ENCODE measurements at regions not wholly inside any gene's neighbourhood (a gene's known extent, or its start where the extent isn't known, plus 50 kb on each side); places are given as distances from the start of the nearest gene placed in this dataset.

DNA sequence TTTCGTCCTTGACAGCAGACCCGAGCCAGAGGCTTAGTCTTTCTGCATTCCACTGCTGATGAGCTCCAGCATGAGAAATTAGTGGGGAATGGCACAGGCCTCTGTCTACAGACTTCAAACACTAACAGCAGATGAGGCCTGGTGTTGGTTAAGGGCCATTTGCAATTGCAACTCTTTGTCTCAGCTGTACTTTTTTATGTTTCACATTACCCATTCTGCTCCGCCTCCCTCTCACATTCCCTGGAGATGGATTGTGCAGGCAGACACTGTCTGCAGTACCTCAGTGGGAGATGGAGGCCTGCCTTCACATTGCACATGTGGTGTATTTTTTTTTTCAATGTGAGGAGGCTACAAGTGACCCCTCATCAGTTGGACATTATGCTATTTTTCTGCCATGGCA, 370.2 kb downstream of the DUSP10 start:
- DNase-seq (ENCODE audit: low spot score) = no peak

DNA sequence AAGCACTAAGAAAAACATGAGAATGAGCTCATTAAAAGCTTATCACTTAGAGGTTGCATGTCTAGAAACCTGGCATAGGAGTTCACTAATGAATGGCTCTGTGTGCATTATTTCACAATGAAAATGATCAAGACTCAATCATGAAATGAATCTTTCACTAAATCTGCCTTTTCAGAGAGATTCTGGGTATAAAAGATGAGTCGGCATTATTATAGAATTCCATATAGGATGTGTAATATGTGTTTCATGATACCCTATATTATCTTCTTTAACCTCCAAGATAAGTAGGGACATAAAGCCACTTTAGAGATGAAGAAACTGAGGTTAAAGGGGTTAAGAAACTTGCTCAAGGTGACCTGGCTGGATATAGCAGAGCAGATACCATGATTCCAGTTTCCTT, 368.1 kb downstream of the DUSP10 start:
- no peak for DNase-seq (ENCODE audit: low spot score)

GRCh38 chr1:221376286-221376685, 365.6 kb downstream of the DUSP10 start:
- no peak for DNase-seq (ENCODE audit: low spot score)

- peak; percentile 43 for DNase-seq (ENCODE audit: low spot score)
Observed at GRCh38 chr1:221381910-221382623, 359.8 kb downstream of the DUSP10 start.

- peak; percentile 75 for DNase-seq (ENCODE audit: low spot score)
Observed at GRCh38 chr1:221392453-221392852, 349.4 kb downstream of the DUSP10 start.

- peak; percentile 31 for DNase-seq (ENCODE audit: low spot score)
Observed at GRCh38 chr1:221394011-221394544, 347.8 kb downstream of the DUSP10 start.

GRCh38 chr1:221396526-221396925, 345.4 kb downstream of the DUSP10 start:
- no peak for DNase-seq (ENCODE audit: low spot score)

GRCh38 chr1:221397141-221397540, 344.7 kb downstream of the DUSP10 start:
- DNase-seq (ENCODE audit: low spot score) = no peak

- no peak for DNase-seq (ENCODE audit: low spot score)
Observed at GRCh38 chr1:221397606-221398005, 344.3 kb downstream of the DUSP10 start.

DNA sequence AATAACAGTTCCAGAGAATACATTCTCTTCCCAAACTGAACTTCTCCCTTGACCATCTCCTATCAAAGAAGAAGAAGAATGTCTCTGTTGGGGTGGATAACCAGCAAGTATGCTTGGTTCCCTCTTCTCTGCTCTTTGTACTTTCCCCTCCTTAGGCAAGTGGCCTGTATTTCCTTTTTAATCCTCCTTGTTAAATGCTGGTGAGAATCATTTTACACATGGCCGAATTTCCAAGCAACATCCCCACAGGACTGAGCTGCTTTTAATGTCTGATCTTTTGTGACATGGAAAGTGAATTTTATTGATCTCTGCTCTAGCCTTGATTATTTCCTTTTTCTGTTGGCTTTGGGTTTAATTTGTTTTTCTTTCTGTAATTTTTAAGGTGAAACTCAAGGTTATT, 336.7 kb downstream of the DUSP10 start:
- DNase-seq (ENCODE audit: low spot score) = no peak

GRCh38 chr1:221408117-221408803, 333.6 kb downstream of the DUSP10 start:
- no peak for DNase-seq (ENCODE audit: low spot score)

DNA sequence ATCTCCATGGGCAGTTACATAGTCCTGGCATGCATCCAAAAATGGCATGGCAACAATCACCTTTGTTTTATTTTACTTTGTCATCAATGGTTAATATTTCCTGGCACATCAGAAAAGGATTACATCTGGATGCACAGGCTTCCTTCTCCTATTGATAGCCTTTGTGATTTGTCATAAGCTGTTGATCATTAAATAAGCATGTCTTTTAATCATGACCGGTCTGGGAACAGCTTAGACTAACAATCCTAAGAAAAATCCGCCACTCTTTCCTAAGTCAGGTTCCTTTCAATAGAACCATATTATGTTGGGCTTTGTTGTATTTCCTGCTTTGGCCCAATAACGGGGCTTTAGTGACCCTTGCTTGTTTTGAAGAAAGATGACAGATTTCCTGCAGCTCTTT, 330.6 kb downstream of the DUSP10 start:
- DNase-seq (ENCODE audit: low spot score) = no peak

DNA sequence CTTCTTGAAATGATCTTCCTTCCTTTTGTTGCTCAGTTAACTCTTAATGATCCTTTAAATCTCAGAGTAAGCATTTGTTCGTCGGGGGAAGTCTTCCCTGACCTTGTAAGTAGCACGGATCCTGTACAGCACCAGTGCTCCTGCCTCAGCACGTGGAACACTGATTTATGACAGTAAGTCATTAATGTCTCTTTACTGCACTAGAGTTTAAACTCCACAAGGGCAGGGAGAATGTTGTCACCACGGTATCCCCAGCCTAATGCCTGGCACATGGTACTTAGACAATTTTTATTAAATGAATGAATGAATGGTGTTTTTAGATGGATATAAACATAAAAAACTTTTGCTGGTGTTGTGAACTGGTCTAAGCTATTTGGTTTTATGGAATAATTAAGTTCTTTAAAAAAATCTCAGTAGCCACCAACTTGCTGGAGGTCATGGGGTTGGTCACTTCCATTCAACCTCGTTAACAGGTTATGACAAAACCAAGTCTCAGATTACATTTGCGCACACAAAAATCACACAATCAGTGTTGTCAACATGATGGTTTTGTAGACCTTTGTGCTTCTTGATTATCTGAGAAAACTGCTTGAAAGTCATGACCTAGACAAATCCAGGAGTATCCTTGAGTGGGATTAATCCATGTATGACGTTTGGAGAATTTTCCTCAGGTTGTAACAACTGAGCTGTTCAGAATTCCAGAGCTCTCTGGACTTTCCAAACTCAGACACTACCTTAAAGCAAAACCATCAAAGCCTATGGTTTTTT, 326.9 kb downstream of the DUSP10 start:
- DNase-seq (ENCODE audit: low spot score) = no peak

DNA sequence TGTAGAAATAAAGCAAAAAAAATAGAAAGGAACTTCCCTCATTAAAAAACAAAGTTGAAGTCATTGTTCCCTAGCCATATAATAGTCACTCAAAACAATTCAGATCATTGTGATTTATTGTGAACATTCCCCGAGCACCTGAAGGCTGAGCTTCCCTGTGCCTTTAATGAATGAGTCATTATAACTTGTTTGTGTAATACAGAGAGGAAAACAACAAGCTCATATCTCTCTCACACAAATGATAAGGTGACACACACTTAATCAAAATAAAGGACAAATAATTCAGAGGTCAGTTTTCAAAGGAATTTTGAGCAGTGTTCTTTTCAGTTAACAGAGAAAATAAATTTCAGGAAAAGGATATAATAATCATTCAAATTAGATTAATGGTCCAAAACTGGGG, 326.2 kb downstream of the DUSP10 start:
- no peak for DNase-seq (ENCODE audit: low spot score)

DNA sequence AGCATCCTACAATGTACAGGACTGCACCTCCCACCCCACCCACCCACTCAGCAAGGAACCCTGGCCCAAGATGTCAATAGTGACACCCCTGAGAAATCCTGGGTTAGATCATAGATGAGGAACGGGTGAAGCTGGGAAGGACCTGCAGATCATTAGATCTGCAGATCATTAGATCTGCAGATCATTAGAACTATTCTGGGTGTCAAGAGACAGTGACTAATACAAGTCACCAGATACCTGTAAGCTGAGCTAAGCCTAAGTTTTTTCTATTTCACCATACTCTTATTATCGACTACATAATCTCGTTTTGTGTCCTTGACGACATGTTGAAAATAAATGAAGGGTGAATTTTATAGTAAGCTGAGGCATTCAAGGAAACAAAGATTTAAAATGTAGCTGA, 325.7 kb downstream of the DUSP10 start:
- no peak for DNase-seq (ENCODE audit: low spot score)

DNA sequence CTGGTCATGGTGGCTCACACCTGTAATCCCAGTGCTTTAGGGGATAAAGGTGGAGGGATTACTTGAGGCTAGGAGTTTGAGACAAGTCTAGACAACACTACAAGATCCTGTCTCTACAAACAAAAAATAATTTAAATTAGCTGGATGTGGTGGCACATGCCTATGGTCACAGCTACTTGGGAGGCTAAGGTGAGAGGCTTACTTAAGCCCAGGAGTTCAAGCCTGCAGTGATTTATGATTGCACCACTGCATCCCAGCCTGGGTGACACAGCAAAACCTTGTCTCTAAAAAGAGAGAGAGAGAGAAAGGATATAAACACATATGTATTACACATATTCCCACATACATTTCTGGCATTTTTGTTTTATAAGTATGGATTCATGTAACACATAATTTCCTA, 325.2 kb downstream of the DUSP10 start:
- no peak for DNase-seq (ENCODE audit: low spot score)

- DNase-seq (ENCODE audit: low spot score) = peak; percentile 51
Observed at GRCh38 chr1:221418346-221418745, 323.5 kb downstream of the DUSP10 start.

- DNase-seq (ENCODE audit: low spot score) = peak; percentile 78
Observed at GRCh38 chr1:221419513-221420095, 322.3 kb downstream of the DUSP10 start.

DNA sequence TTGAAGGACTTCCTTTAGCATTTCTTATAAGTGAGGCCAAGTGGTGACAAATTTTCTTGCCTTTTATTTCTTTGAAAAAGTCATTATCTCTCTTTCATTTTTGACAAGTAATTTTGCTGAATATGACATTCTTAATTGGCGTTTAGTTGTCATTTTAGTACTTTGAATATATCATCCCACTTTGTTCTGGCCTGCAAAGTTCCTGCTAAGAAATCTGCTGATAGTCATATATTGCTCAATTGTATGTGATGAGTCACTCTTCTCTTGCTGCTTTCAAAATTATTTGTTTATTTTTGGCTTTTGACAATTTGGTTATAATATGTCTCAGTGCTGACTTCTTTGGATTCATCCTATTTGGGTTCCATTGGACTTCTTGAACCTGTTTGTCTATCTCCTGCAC, 312.6 kb downstream of the DUSP10 start:
- no peak for DNase-seq (ENCODE audit: low spot score)

GRCh38 chr1:221430152-221430960, 311.5 kb downstream of the DUSP10 start:
- no peak for DNase-seq (ENCODE audit: low spot score)

- DNase-seq (ENCODE audit: low spot score) = peak; percentile 35
Observed at GRCh38 chr1:221431068-221431651, 310.7 kb downstream of the DUSP10 start.

All from GM03348 (cell line).